A549 (cell line): ENCODE measurements at regions not wholly inside any gene's neighbourhood (a gene's known extent, or its start where the extent isn't known, plus 50 kb on each side); places are given as distances from the start of the nearest gene placed in this dataset.

ENCODE experiments used
- ATAC-seq, 2 experiments: fragments of 200-7000 bp in 1 of 2; fragments of >200 bp in 1 of 2; cut with Nextera tagmentation in 1 of 2; cut with Tn5 transposase in 1 of 2; 3 replicates each; pipeline versions ENCODE4 v1.8.0 to v1.9.1; 2018 to 2020; ENCODE audit warnings: mild to moderate bottlenecking in 1 of 2, moderate library complexity in 1 of 2
- CTCF ChIA-PET: fragments of 300-600 bp; sonication (Branson Sonifier 250); formaldehyde crosslinking; extraction: SDS; loops from one replicate; lab custom pipeline; 2021; ENCODE audit warnings: antibody characterized with exemption, inconsistent platforms; lab: Yijun Ruan, JAX
- POLR2A ChIA-PET: fragments of 350-600 bp; formaldehyde crosslinking; extraction: SDS; loops from one replicate; lab custom pipeline; 2021; ENCODE audit warnings: antibody characterized with exemption, inconsistent platforms; lab: Yijun Ruan, JAX
- DNase-seq, 2 experiments: peaks; one replicate each; pipeline versions ENCODE4 v3.0.0 to v3.0.0-alpha.2; 2011 to 2016; ENCODE audit warnings: low read depth in 1 of 2, low spot score in 1 of 2
- FAIRE-seq: peaks from 2 replicates; lab custom pipeline; 2011; peaks lifted over from hg19 to GRCh38; lab: Jason Lieb, UNC
- H3K27ac ChIP-seq, 2 experiments: fragments of >200 bp; sonication (Bioruptor Twin); formaldehyde crosslinking; 3 replicates each; pipeline ENCODE4 v1.5.1; 2016 to 2017
- H3K4me1 ChIP-seq: fragments of >200 bp; sonication (Bioruptor Twin); formaldehyde crosslinking; 3 replicates; pipeline ENCODE4 v1.6.1; 2016
- H3K4me2 ChIP-seq: fragments of >200 bp; sonication (Bioruptor Twin); formaldehyde crosslinking; 3 replicates; pipeline ENCODE4 v1.6.1; 2016
- H3K4me3 ChIP-seq: fragments of >200 bp; sonication (Bioruptor Twin); formaldehyde crosslinking; 3 replicates; pipeline ENCODE4 v1.5.1; 2016
- H3K9me3 ChIP-seq: fragments of >200 bp; sonication (Bioruptor Twin); formaldehyde crosslinking; 3 replicates; pipeline ENCODE4 v1.6.1; 2016
- CEBPB ChIP-seq, 2 experiments: fragments of >200 bp in 1 of 2; sonication (Bioruptor Twin) in 1 of 2; formaldehyde crosslinking in 1 of 2; IDR thresholded peaks; 2 replicates each; pipeline ENCODE4 v1.6.1; 2012 to 2016
- CHD2 ChIP-seq: fragments of 150-350 bp; IDR thresholded peaks from 2 replicates; pipeline ENCODE4 v1.6.1; 2014; ENCODE audit warnings: low read length; ENCODE audit not compliant: partially characterized antibody
- EHF ChIP-seq: fragments of 250-450 bp; sonication (Bioruptor Pico); IDR thresholded peaks from 2 replicates; pipeline ENCODE4 v1.5.0; 2020; ENCODE audit warnings: mild to moderate bottlenecking
- EHMT2 ChIP-seq: fragments of 200-600 bp; sonication (generic); IDR thresholded peaks from 2 replicates; pipeline ENCODE4 v1.6.1; 2016; ENCODE audit warnings: antibody characterized with exemption, low read depth, mild to moderate bottlenecking, moderate library complexity
- EP300 ChIP-seq, 2 experiments: fragments of >200 bp; sonication (Bioruptor Twin); formaldehyde crosslinking; IDR thresholded peaks; 2 replicates in 1 of 2; 3 replicates in 1 of 2; pipeline ENCODE4 v1.6.1; 2016 to 2017
- ESRRA ChIP-seq: fragments of 150-350 bp; IDR thresholded peaks from 2 replicates; pipeline ENCODE4 v1.6.1; 2014; ENCODE audit warnings: mild to moderate bottlenecking, low read length, borderline replicate concordance
- HEYL ChIP-seq: fragments of 250-450 bp; sonication (Bioruptor Pico); IDR thresholded peaks from 2 replicates; pipeline ENCODE4 v1.8.0; 2021; ENCODE audit warnings: mild to moderate bottlenecking, moderate library complexity
- HOXA7 ChIP-seq: fragments of 250-450 bp; sonication (Bioruptor Pico); IDR thresholded peaks from 2 replicates; pipeline ENCODE4 v1.5.0; 2020; ENCODE audit warnings: mild to moderate bottlenecking, moderate library complexity
- JUN ChIP-seq, 2 experiments: fragments of >200 bp; sonication (Bioruptor Twin); formaldehyde crosslinking; IDR thresholded peaks; 2 replicates in 1 of 2; 3 replicates in 1 of 2; pipeline ENCODE4 v1.6.1; 2016 to 2017
- KDM1A ChIP-seq: fragments of 200-600 bp; sonication (generic); IDR thresholded peaks from 2 replicates; pipeline ENCODE4 v1.6.1; 2016; ENCODE audit warnings: low read depth, mild to moderate bottlenecking
- MAFK ChIP-seq: fragments of 450-650 bp; IDR thresholded peaks from 2 replicates; pipeline ENCODE4 v1.6.1; 2014; ENCODE audit not compliant: partially characterized antibody
- MAZ ChIP-seq: fragments of 150-350 bp; IDR thresholded peaks from 2 replicates; pipeline ENCODE4 v1.6.1; 2014; ENCODE audit warnings: antibody characterized with exemption, low read depth, low read length, borderline replicate concordance
- MYC ChIP-seq: IDR thresholded peaks from 2 replicates; pipeline ENCODE4 v1.6.1; 2012; ENCODE audit warnings: mild to moderate bottlenecking, inconsistent platforms, low read length, improper control_type of control experiment, borderline replicate concordance
- NFE2L2 ChIP-seq: fragments of 150-350 bp; conservative IDR thresholded peaks from 2 replicates; pipeline ENCODE4 v1.6.1; 2014; ENCODE audit warnings: low read length
- POLR2AphosphoS2 ChIP-seq: conservative IDR thresholded peaks from 2 replicates; pipeline ENCODE4 v1.6.1; 2012; ENCODE audit warnings: low read length, improper control_type of control experiment, inconsistent platforms
- RARB ChIP-seq: fragments of 250-450 bp; sonication (Bioruptor Pico); IDR thresholded peaks from 2 replicates; pipeline ENCODE4 v1.8.0; 2021; ENCODE audit warnings: mild to moderate bottlenecking, moderate library complexity
- RNF2 ChIP-seq: fragments of 200-600 bp; sonication (generic); IDR thresholded peaks from 2 replicates; pipeline ENCODE4 v1.6.1; 2016; ENCODE audit warnings: low read depth, mild to moderate bottlenecking, antibody characterized with exemption, moderate library complexity, borderline replicate concordance
- SMC3 ChIP-seq: fragments of >200 bp; sonication (Bioruptor Twin); formaldehyde crosslinking; IDR thresholded peaks from 3 replicates; pipeline ENCODE4 v1.6.1; 2018; ENCODE audit warnings: inconsistent platforms
- TFCP2L1 ChIP-seq: fragments of 250-450 bp; sonication (Bioruptor Pico); IDR thresholded peaks from 2 replicates; pipeline ENCODE4 v1.5.0; 2021; ENCODE audit warnings: mild to moderate bottlenecking
- ZC3H11A ChIP-seq: fragments of 450-650 bp; IDR thresholded peaks from 2 replicates; pipeline ENCODE4 v1.6.1; 2014; ENCODE audit warnings: antibody characterized with exemption, mild to moderate bottlenecking
- WGBS: methylation state at CpG from one replicate; pipeline ENCODE4 v1.1.6; 2017; ENCODE audit errors: missing lambda C conversion rate; 5-methylcytosine and 5-hydroxymethylcytosine counted together
- TF ChIP-seq, protein P1 (sequence below): fragments of 450-650 bp; IDR thresholded peaks from 2 replicates; pipeline ENCODE4 v1.6.1; 2014; ENCODE audit warnings: antibody characterized with exemption
- TF ChIP-seq, protein P2 (sequence below): fragments of >200 bp; sonication (Bioruptor Twin); formaldehyde crosslinking; IDR thresholded peaks from 2 replicates; pipeline ENCODE4 v1.6.1; 2016
- TF ChIP-seq, protein P3 (sequence below): IDR thresholded peaks from 2 replicates; pipeline ENCODE4 v1.6.1; 2012
- TF ChIP-seq, protein P4 (sequence below): fragments of 250-450 bp; sonication (Bioruptor Pico); IDR thresholded peaks from 2 replicates; pipeline ENCODE4 v1.5.0; 2021; ENCODE audit warnings: mild to moderate bottlenecking, moderate library complexity, borderline replicate concordance
- TF ChIP-seq, protein P5 (sequence below): IDR thresholded peaks from 2 replicates; pipeline ENCODE4 v1.6.1; 2012; ENCODE audit warnings: low read depth, borderline replicate concordance
- TF ChIP-seq, protein P6 (sequence below): fragments of >200 bp; sonication (Bioruptor Twin); formaldehyde crosslinking; IDR thresholded peaks from 3 replicates; pipeline ENCODE4 v1.5.1; 2016
- TF ChIP-seq, protein P7 (sequence below): fragments of 200-600 bp; sonication (generic); IDR thresholded peaks from 2 replicates; pipeline ENCODE4 v1.6.1; 2016; ENCODE audit warnings: antibody characterized with exemption, mild to moderate bottlenecking, moderate library complexity

DNA sequence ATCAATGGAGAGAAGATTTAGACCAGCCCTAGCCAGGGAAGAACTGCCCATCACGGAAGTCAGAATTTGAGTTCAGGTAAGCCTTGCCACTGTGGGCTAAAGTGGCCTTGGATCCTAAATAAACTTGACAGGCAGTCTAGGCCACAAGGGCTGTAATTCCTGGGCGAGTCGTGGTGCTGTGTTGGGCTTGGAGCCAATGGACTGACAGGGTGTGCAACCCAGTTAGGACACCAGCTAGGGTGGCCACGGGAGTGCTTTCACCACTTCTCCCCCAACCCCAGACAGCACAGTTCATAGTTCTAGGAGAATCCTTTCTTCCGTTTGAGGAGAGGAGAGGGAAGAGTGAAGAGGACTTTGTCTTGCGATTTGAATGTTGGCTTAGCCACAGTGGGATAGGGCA is 422.4 kb downstream of the DOK5 start:
- under 1% methylated on average over 6 of the region's 6 CpGs for WGBS
- Histone ChIP-seq H3K4me2 (no peak overlapping the region), H3K4me3 (no peak overlapping the region)
- CTCF ChIA-PET, result no interaction called here
- TF ChIP-seq CEBPB (IDR thresholded peaks at IDR 0.05), result no peak
- TF ChIP-seq NFE2L2, result no peak
- no peak for TF ChIP-seq MYC
- no peak for TF ChIP-seq TFCP2L1 (CRISPR knock-in tag)
- TF ChIP-seq, protein P1, sequence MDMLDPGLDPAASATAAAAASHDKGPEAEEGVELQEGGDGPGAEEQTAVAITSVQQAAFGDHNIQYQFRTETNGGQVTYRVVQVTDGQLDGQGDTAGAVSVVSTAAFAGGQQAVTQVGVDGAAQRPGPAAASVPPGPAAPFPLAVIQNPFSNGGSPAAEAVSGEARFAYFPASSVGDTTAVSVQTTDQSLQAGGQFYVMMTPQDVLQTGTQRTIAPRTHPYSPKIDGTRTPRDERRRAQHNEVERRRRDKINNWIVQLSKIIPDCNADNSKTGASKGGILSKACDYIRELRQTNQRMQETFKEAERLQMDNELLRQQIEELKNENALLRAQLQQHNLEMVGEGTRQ, result no peak
- TF ChIP-seq, protein P2, sequence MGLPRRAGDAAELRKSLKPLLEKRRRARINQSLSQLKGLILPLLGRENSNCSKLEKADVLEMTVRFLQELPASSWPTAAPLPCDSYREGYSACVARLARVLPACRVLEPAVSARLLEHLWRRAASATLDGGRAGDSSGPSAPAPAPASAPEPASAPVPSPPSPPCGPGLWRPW, result no peak
- no peak for TF ChIP-seq RNF2
- no peak for TF ChIP-seq HOXA7
- TF ChIP-seq, protein P3, sequence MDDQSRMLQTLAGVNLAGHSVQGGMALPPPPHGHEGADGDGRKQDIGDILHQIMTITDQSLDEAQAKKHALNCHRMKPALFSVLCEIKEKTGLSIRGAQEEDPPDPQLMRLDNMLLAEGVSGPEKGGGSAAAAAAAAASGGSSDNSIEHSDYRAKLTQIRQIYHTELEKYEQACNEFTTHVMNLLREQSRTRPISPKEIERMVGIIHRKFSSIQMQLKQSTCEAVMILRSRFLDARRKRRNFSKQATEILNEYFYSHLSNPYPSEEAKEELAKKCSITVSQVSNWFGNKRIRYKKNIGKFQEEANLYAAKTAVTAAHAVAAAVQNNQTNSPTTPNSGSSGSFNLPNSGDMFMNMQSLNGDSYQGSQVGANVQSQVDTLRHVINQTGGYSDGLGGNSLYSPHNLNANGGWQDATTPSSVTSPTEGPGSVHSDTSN, result no peak
- TF ChIP-seq SMC3, result no peak
- no peak for TF ChIP-seq POLR2AphosphoS2
- no peak for TF ChIP-seq ESRRA
- no peak for TF ChIP-seq EHF (CRISPR knock-in tag)
- TF ChIP-seq CHD2, result no peak
- no peak for TF ChIP-seq MAZ
- TF ChIP-seq EP300 (IDR thresholded peaks at IDR 0.05), result no peak
- TF ChIP-seq HEYL (CRISPR knock-in tag), result no peak
- TF ChIP-seq, all 56 proteins: peak for 0
- no peak for FAIRE-seq
- H3K4me1 ChIP-seq, result no peaks in the 10 kb centered on the region
- H3K9me3 ChIP-seq, result no peaks in the 10 kb centered on the region
- ATAC-seq, result no peak
- POLR2A ChIA-PET, result no interaction called here
- H3K27ac ChIP-seq, result no peak overlapping the region
- DNase-seq, result no peak

DNA sequence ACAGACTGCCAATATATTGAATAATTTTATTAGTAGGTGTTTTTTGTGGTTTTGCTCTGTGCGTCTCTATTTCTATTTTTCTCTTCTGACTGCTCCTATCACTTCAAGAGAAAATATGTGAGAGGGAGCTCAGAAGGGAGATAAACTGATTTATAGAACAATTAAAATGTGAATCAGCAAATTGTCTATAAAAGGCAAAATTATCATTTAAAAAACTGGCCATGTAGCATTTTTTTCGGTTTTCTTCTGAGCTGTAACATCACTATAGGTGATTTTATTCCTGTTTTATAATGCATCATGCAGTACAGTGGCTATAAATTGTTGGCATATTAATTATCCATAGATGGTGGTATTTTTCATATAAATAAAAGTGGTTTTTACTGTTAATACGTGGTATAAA is 416.5 kb downstream of the DOK5 start:
- DNase-seq, result no peak
- CTCF ChIA-PET, result no interaction called here
- POLR2A ChIA-PET, result no interaction called here

More for the DNA sequence above, 416.5 kb downstream of the DOK5 start:
- FAIRE-seq, result no peak
- Histone ChIP-seq H3K27ac (no peak overlapping the region), H3K9me3 (no peaks in the 10 kb centered on the region), H3K4me1 (no peaks in the 10 kb centered on the region), H3K4me2 (no peak overlapping the region), H3K4me3 (no peak overlapping the region)
- TF ChIP-seq JUN (IDR thresholded peaks at IDR 0.05) (no peak), MAFK (no peak), KDM1A (no peak), EHMT2 (no peak), RARB (CRISPR knock-in tag) (no peak), MYC (no peak), ZC3H11A (no peak)
- TF ChIP-seq, protein P4, sequence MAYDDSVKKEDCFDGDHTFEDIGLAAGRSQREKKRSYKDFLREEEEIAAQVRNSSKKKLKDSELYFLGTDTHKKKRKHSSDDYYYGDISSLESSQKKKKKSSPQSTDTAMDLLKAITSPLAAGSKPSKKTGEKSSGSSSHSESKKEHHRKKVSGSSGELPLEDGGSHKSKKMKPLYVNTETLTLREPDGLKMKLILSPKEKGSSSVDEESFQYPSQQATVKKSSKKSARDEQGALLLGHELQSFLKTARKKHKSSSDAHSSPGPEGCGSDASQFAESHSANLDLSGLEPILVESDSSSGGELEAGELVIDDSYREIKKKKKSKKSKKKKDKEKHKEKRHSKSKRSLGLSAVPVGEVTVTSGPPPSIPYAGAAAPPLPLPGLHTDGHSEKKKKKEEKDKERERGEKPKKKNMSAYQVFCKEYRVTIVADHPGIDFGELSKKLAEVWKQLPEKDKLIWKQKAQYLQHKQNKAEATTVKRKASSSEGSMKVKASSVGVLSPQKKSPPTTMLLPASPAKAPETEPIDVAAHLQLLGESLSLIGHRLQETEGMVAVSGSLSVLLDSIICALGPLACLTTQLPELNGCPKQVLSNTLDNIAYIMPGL (CRISPR knock-in tag), result no peak
- TF ChIP-seq, protein P5, sequence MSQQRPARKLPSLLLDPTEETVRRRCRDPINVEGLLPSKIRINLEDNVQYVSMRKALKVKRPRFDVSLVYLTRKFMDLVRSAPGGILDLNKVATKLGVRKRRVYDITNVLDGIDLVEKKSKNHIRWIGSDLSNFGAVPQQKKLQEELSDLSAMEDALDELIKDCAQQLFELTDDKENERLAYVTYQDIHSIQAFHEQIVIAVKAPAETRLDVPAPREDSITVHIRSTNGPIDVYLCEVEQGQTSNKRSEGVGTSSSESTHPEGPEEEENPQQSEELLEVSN, result no peak
- TF ChIP-seq, protein P6, sequence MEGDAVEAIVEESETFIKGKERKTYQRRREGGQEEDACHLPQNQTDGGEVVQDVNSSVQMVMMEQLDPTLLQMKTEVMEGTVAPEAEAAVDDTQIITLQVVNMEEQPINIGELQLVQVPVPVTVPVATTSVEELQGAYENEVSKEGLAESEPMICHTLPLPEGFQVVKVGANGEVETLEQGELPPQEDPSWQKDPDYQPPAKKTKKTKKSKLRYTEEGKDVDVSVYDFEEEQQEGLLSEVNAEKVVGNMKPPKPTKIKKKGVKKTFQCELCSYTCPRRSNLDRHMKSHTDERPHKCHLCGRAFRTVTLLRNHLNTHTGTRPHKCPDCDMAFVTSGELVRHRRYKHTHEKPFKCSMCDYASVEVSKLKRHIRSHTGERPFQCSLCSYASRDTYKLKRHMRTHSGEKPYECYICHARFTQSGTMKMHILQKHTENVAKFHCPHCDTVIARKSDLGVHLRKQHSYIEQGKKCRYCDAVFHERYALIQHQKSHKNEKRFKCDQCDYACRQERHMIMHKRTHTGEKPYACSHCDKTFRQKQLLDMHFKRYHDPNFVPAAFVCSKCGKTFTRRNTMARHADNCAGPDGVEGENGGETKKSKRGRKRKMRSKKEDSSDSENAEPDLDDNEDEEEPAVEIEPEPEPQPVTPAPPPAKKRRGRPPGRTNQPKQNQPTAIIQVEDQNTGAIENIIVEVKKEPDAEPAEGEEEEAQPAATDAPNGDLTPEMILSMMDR, result no peak
- TF ChIP-seq, protein P7, sequence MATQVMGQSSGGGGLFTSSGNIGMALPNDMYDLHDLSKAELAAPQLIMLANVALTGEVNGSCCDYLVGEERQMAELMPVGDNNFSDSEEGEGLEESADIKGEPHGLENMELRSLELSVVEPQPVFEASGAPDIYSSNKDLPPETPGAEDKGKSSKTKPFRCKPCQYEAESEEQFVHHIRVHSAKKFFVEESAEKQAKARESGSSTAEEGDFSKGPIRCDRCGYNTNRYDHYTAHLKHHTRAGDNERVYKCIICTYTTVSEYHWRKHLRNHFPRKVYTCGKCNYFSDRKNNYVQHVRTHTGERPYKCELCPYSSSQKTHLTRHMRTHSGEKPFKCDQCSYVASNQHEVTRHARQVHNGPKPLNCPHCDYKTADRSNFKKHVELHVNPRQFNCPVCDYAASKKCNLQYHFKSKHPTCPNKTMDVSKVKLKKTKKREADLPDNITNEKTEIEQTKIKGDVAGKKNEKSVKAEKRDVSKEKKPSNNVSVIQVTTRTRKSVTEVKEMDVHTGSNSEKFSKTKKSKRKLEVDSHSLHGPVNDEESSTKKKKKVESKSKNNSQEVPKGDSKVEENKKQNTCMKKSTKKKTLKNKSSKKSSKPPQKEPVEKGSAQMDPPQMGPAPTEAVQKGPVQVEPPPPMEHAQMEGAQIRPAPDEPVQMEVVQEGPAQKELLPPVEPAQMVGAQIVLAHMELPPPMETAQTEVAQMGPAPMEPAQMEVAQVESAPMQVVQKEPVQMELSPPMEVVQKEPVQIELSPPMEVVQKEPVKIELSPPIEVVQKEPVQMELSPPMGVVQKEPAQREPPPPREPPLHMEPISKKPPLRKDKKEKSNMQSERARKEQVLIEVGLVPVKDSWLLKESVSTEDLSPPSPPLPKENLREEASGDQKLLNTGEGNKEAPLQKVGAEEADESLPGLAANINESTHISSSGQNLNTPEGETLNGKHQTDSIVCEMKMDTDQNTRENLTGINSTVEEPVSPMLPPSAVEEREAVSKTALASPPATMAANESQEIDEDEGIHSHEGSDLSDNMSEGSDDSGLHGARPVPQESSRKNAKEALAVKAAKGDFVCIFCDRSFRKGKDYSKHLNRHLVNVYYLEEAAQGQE, result no peak
- 18% methylated on average over 3 of the region's 3 CpGs for WGBS
- ATAC-seq, result no peak
